Coronary artery (tissue), 2 donors: ENCODE measurements at regions not wholly inside any gene's neighbourhood (a gene's known extent, or its start where the extent isn't known, plus 50 kb on each side); places are given as distances from the start of the nearest gene placed in this dataset.

Source experiments
- DNase-seq: peaks from one replicate; pipeline ENCODE4 v3.0.0-alpha.2; 2017; ENCODE audit warnings: low spot score
- H3K27ac ChIP-seq, 2 donors: fragments of 200-600 bp; sonication (generic); one replicate each; pipeline ENCODE4 v1.5.1; 2016 to 2019
- H3K4me3 ChIP-seq: fragments of 200-600 bp; sonication (generic); 2 replicates; pipeline ENCODE4 v1.5.1; 2016; ENCODE audit warnings: mild to moderate bottlenecking, moderate library complexity
- TF ChIP-seq, protein P1 (sequence below): fragments of 200-600 bp; sonication (generic); IDR thresholded peaks from one replicate; pipeline ENCODE4 v1.5.1; 2019; ENCODE audit warnings: antibody characterized with exemption

DNA sequence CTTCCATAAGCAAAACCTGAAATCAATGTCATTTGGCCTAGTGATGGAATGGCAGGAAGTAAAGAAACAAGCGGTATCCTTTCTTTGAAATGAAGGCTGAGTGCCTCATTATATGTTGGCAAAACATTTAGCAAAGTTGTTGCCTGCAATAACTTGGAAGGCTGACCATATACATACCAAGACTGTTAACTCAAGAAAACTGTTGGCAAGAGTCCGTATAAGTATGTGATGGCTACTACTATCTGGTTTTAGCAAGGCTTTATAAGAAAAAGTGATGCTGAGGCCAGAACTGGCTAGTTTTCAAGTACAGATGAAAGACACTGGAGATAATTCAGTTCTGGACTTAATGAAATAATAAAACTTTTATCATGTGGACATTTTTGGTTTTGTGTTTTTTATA, 356.2 kb downstream of the ZNF521 start:
- Histone ChIP-seq H3K27ac (no peak overlapping the region), H3K4me3 (no peak overlapping the region)
- TF ChIP-seq, protein P1, sequence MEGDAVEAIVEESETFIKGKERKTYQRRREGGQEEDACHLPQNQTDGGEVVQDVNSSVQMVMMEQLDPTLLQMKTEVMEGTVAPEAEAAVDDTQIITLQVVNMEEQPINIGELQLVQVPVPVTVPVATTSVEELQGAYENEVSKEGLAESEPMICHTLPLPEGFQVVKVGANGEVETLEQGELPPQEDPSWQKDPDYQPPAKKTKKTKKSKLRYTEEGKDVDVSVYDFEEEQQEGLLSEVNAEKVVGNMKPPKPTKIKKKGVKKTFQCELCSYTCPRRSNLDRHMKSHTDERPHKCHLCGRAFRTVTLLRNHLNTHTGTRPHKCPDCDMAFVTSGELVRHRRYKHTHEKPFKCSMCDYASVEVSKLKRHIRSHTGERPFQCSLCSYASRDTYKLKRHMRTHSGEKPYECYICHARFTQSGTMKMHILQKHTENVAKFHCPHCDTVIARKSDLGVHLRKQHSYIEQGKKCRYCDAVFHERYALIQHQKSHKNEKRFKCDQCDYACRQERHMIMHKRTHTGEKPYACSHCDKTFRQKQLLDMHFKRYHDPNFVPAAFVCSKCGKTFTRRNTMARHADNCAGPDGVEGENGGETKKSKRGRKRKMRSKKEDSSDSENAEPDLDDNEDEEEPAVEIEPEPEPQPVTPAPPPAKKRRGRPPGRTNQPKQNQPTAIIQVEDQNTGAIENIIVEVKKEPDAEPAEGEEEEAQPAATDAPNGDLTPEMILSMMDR: no peak
- DNase-seq: no peak

DNA sequence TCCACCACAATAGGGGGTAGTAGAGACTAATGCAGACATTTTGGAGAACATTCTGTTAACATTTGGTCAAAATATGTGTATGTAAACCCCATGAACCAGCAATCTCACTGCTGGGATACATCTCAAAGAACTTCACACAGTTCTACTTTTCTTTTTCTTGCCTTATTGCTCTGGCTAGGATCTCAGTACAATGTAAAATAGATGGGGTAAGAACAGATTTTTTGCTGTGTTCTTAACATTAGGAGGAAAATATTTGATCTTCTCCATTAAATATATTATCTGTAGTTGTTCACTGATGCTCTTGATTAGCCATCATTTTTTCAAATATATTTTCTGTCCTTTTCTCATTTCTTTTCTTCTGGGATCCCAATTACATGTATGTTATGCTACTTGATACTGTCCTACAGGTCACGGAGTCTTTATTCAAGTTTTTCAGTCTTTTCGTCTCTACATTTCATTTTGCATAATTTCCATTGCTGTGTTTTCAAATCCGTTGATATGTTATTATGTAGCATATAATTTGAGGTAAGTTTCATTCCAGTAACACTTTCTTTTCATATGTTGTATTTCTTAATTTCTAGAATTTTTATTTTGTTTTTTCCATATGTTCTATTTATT, 352.2 kb downstream of the ZNF521 start:
- Histone ChIP-seq H3K27ac (no peak overlapping the region), H3K4me3 (no peak overlapping the region)
- TF ChIP-seq, protein P1: no peak
- DNase-seq: no peak

DNA sequence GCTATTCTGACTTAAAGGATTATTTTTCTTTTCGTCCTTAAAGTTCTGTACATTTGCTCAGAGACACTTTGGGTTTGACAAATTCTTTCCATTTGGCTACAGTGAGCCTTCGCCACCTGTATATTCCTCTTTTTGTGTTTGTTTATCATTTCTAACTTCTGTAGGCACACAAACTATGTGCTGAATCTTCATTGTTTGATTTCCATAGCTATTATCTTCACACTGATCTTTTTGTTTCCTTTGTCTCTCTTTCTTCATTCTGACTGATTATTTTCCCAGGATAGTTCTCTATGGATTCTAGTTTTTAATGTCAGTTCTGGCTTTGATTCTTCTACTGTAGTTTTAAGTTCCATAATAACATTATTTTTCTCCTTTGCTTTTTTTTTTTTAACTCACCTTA, 350.2 kb downstream of the ZNF521 start:
- TF ChIP-seq, protein P1: no peak
- no peak for DNase-seq
- H3K27ac ChIP-seq: no peak overlapping the region
- no peak overlapping the region for H3K4me3 ChIP-seq

DNA sequence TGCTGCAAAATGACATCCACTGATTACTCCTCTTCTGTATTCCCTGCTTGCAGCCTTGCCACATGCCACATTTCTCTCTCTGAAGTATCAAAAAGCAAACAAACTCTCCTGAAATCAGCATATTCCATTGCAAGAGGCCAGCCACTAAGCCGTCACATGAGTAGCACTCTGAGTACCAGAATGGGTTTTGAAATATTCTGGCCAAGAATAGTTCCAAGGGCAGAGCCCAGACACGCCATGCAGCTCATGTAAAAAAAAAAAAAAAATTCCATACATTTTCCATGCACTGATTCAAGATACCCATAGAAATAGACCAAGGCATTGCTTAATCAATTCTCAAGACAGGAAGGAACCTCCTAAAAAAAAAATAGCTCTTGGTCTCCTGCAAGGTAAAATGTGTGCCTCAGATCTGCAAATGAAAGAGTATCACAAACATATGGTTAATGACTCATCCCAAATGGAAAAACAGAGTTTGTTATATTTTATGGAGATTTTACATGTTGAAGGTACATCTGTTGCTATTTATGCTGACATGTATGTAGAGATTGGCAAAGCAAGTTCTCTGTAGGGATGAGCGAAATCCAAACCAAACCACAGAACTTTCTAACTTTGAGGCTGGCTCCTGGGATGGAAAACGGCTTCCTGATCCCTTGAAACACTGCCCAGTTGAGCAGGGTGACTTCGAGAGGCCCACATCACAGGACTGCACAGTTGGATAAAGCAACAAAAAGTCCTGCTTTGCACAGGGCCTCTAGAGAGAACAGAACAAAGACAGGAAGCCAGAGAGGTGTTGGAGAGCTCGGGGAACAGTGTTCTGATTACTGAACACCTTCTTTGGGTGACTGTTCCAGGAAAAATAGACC, 346.2 kb downstream of the ZNF521 start:
- no peak overlapping the region for H3K4me3 ChIP-seq
- TF ChIP-seq, protein P1: no peak
- H3K27ac ChIP-seq: no peak overlapping the region
- DNase-seq: no peak

DNA sequence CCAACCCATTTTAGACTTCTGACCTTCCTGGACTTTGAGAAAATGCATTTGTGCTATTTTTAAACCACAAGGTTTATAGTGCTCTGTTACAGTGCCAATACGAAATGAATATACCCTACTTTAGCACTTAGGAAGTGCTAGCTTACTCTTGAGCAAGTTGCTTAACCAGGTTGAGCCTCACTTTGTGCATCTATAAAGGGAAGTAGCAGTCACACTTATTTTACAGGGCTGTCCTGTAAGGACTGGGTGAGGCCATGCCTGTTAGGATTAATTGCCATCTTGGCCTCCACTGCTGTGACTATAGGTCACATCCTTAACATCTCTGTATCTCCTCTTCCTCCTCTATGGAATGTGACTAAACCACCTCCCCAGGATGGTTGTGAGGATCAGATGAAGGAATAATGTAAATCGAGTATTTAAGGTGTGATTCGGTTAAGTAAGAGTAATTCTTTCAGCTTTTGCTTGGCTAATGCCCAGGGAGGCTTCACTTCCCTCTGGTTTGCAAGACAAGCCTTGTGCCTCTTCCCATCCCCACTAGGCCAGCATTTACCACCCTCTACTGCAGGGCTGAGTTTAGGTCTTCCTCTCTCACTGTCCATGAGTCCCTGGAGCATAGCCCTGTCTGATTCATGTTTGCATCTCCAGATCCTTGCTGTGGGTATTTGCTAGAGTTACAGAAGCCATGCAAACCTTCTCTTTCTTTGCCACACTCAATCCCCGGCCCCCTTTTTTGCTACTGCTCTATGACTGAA, 341.2 kb downstream of the ZNF521 start:
- no peak for DNase-seq
- TF ChIP-seq, protein P1: no peak
- no peak overlapping the region for H3K4me3 ChIP-seq
- H3K27ac ChIP-seq: no peak overlapping the region
